Erythroblast (primary cell): ENCODE measurements at regions not wholly inside any gene's neighbourhood (a gene's known extent, or its start where the extent isn't known, plus 50 kb on each side); places are given as distances from the start of the nearest gene placed in this dataset.

ENCODE experiments used
- GATA1 ChIP-seq: IDR thresholded peaks from 2 replicates; pipeline ENCODE4 v1.6.1; 2011; ENCODE audit warnings: low read depth, mild to moderate bottlenecking, control low read depth, low read length, moderate library complexity
- POLR2A ChIP-seq: IDR thresholded peaks from 2 replicates; pipeline ENCODE4 v1.6.1; 2011; ENCODE audit warnings: mild to moderate bottlenecking, low read length

GRCh38 chr1:189783456-189783855 lies 694.2 kb downstream of the BRINP3 start:
- TF ChIP-seq POLR2A: no peak
- TF ChIP-seq GATA1: no peak
